Memory B cell (primary cell): ENCODE measurements at regions not wholly inside any gene's neighbourhood (a gene's known extent, or its start where the extent isn't known, plus 50 kb on each side); places are given as distances from the start of the nearest gene placed in this dataset.

Experiments used
- ATAC-seq: fragments of 150-1000 bp; cut with Tn5 transposase; 2 replicates; pipeline ENCODE4 v1.10.0; 2021; ENCODE audit warnings: low read depth, mild to moderate bottlenecking, moderate library complexity
- DNase-seq, 2 donors: peaks; one replicate each; pipeline ENCODE4 v3.0.0; 2022; ENCODE audit warnings: low spot score in 2 of 2
- H3K27ac Mint-ChIP-seq: one replicate; pipeline ENCODE4 v1.8.0; 2022; ENCODE audit warnings: mild to moderate bottlenecking, moderate library complexity, mixed read lengths
- H3K27me3 Mint-ChIP-seq: one replicate; pipeline ENCODE4 v1.8.0; 2022; ENCODE audit warnings: mixed read lengths
- H3K36me3 Mint-ChIP-seq: one replicate; pipeline ENCODE4 v1.8.0; 2022; ENCODE audit warnings: mild to moderate bottlenecking, mixed read lengths
- H3K4me1 Mint-ChIP-seq: one replicate; pipeline ENCODE4 v1.8.0; 2022; ENCODE audit warnings: mixed read lengths
- H3K4me3 Mint-ChIP-seq: one replicate; pipeline ENCODE4 v1.8.0; 2022; ENCODE audit warnings: mild to moderate bottlenecking, moderate library complexity, mixed read lengths
- H3K9me3 Mint-ChIP-seq: one replicate; pipeline ENCODE4 v1.8.0; 2022; ENCODE audit warnings: mixed read lengths

DNA sequence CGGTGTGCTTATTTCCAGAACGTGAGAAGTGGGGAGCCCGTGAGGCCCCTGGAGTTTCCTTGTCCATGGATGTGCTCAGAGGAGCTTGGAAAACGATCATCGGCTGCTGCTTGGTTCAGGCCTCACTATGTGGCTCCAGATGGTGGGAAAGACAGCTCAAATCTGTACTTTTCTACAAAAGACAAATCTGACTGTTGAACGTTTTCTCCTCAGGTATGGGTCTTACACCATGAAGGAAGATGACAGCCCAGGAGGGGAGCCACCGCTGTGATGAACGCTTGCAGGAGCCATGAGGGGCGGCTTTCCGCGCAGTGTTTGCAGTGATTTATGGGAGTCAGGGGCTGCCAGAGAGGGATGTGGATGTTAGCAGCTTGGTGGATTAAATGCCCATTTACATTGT, 109.4 kb upstream of the E2F8 start:
- peaks cover 8% of the 10 kb centered on the region for H3K4me1 Mint-ChIP-seq
- peaks cover 1% of the 10 kb centered on the region for H3K36me3 Mint-ChIP-seq
- peaks cover 27% of the 10 kb centered on the region for H3K27me3 Mint-ChIP-seq
- no peak for DNase-seq
- H3K27ac Mint-ChIP-seq = no peak overlapping the region
- no peaks in the 10 kb centered on the region for H3K9me3 Mint-ChIP-seq
- ATAC-seq = no peak
- H3K4me3 Mint-ChIP-seq = no peak overlapping the region

DNA sequence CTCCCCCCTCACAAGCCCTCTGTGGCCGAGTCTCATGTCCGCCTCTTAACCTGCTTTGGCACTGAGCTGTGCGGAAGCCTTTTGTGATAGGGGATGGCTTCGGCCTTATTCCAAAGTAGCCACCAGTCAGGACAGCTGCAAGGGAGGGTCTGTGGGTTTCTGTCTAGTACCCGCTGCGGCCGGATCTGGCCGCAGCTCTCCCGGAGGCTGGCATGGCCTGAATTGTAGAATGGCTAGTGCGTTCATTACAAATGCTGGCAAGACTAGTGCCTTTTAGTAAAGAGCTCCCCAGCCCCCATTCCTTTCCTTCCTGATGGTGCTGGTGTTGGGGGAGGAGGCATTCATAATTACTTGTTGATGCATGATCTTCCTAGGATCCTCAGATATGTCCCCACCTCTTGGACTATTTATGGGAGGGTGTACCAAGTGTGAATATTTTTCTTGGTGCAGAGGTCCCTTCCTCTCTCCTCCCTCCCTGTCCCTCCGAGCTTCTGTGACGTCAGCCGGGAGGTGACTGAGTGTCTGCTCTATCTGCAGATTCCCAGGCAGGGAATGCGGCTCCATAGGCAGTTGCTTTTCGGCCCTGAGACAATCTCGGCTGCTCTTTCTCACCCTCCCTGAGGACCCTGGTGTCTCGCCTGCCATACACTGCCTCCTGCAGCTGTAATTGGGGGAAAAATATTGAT, 108.7 kb upstream of the E2F8 start:
- H3K9me3 Mint-ChIP-seq = no peaks in the 10 kb centered on the region
- no peak overlapping the region for H3K27ac Mint-ChIP-seq
- H3K27me3 Mint-ChIP-seq = peaks cover 32% of the 10 kb centered on the region
- ATAC-seq (no peak), DNase-seq (no peak)
- peaks cover 8% of the 10 kb centered on the region for H3K4me1 Mint-ChIP-seq
- H3K36me3 Mint-ChIP-seq = peaks cover 1% of the 10 kb centered on the region
- H3K4me3 Mint-ChIP-seq = no peak overlapping the region

DNA sequence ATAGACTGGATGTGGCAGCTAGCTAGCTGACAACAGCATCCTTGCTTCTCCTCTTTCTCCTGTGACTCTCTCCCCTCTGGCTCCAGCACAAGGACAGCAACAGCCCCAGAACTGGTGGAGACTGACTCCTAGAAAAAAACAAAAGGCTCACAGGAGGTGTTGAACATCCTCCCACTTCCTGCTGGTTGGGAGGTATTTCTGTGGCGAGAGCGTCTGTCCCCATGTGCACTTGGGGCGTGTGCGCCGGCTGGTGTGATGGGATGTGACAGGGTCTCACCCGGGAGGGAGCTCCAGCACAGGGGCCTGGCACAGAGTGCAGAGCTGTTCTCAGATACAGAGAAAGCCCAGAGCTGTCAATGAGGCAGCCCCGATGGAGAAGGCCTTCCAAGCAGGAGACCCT, 107.2 kb upstream of the E2F8 start:
- H3K4me3 Mint-ChIP-seq = no peak overlapping the region
- peaks cover 39% of the 10 kb centered on the region for H3K27me3 Mint-ChIP-seq
- DNase-seq (no peak), ATAC-seq (no peak)
- no peaks in the 10 kb centered on the region for H3K9me3 Mint-ChIP-seq
- H3K27ac Mint-ChIP-seq = no peak overlapping the region
- peaks cover 8% of the 10 kb centered on the region for H3K4me1 Mint-ChIP-seq
- H3K36me3 Mint-ChIP-seq = peaks cover 1% of the 10 kb centered on the region

DNA sequence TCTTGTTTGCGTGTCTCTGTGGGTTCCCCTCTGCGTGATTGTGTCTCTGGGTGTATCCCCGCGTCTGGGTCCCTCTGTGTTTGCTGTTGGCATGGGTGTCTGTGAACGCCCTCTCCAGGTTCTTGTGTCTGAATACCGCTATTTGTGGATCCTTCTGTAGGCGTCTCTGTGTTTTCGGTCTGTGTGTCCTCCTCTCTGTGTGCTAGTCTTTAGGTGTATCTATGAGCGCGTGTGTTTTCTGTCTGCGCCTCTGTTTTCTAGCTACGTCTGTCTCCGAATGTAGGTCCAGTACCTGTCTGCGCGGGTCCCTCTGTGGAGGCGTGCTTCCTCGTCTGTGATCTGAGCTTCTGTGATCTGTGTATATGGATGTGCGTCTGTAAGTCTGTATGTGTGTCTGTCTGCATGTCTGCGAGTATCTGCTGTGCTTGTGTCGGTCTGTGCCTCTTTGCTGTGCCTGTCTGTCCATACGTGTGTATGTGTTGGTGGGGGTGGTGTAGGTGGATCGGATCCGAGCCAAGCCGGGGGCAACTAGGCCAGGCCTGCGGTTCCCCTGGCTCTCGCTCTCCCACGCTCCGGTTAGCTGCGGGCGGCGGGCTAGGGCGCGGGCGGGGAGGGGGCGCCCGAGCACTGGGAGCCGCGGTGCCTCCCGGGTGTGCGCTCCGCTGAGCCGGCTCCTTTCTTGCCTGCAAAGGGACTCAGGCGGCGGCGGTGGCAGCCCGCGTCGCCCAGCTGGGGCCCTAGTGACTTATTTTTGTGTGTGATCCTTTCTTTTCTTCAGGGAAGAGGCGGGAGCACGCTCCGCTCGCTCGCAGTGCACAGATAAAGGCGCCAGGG, 105.3 kb upstream of the E2F8 start:
- H3K27me3 Mint-ChIP-seq = peaks cover 39% of the 10 kb centered on the region
- DNase-seq = no peak
- peaks cover 8% of the 10 kb centered on the region for H3K4me1 Mint-ChIP-seq
- H3K9me3 Mint-ChIP-seq = no peaks in the 10 kb centered on the region
- peaks cover 1% of the 10 kb centered on the region for H3K36me3 Mint-ChIP-seq
- peak; percentile 15 for ATAC-seq
- peak overlapping the region; percentile 71 for H3K4me3 Mint-ChIP-seq
- H3K27ac Mint-ChIP-seq = no peak overlapping the region

DNA sequence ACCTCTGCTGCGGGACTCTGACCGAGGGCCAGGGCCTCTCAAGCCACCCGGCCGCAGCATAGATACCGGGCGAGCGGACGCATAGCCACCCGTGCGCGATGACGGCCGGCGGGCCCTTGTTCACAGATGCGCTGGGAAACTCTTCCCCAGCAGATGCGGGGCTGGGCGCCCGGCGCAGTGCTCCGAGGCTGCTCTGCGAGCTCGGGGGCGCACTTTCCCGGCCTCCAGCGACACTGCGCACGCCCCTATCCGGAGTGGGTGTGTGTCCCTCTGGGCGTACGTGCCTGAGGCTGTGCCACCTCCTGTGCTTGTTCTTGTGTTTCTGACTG, 104.7 kb upstream of the E2F8 start:
- Mint-ChIP-seq H3K4me3 (peak overlapping the region; percentile 71), H3K27ac (no peak overlapping the region), H3K27me3 (peaks cover 37% of the 10 kb centered on the region), H3K36me3 (peaks cover 1% of the 10 kb centered on the region), H3K4me1 (peaks cover 8% of the 10 kb centered on the region), H3K9me3 (no peaks in the 10 kb centered on the region)
- peak; percentile 49 for ATAC-seq
- peak in 1 of 2 donors; percentile 11 for DNase-seq

DNA sequence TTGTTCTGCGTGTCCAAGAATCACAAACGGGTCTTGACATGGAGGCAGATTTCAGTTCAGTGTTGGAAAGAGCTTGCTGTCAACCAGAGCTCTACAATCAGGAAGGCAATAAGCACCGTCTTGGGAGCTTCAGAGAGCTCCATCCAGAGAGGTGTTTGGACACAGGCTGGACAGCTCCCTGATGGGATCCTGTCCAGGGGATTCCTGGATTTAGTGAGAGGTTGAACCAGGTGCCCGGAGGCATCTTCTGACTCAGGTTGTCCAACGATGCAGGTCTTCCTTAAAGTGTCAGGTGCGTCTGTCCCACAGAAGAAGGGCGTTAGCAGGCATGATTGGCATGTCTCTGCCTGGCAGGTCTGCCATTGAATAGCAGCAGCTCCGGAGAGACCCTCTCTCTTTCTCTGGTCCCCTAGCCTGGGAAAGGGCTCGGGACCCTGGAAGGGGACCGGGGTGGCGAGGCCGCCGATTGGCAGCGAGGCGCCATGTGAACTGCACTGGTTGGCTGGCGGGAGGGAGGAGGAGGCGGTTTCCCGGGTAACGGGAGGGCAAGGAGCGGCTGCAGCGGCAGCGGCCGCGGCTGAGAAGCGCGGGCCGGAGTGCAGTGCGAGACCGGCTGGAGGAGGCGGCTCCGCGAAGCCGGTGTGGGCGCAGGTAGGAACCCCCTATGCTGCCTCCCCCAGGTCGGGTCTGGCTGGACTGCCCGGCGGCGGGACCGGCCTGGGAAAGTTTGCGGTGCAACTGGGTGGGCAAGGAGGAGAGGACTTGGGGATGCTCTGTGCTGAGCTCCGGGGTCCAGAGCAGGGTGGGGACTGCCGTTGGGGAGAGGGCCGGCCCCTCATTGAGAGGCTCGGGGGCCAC, 104.1 kb upstream of the E2F8 start:
- Mint-ChIP-seq H3K36me3 (peaks cover 1% of the 10 kb centered on the region), H3K27ac (no peak overlapping the region), H3K27me3 (peaks cover 33% of the 10 kb centered on the region), H3K9me3 (no peaks in the 10 kb centered on the region), H3K4me3 (peak overlapping the region; percentile 71), H3K4me1 (peaks cover 8% of the 10 kb centered on the region)
- ATAC-seq (peak; percentile 39), DNase-seq (peak in 1 of 2 donors; percentile 14)

DNA sequence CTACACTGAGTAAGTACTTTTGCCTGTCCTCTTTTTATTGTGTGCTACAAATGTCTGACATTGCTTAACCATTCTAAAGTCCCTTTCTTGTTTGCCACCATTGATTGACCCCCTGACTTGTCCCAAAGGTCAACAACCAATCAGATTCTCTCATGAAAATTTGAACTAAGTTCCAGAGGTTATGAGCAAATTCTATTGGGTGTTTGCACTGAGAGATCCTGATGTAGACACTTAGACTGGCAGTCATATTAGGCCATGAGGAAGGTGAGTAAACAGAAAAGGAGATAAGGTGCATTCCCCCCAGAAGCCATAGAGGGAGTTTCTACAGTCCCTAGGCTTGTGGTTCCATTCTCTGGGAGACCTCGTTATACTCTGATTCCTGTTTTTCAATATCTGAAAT, 101.3 kb upstream of the E2F8 start:
- Mint-ChIP-seq H3K36me3 (peaks cover 1% of the 10 kb centered on the region), H3K4me1 (peaks cover 8% of the 10 kb centered on the region), H3K27ac (no peak overlapping the region), H3K4me3 (no peak overlapping the region), H3K27me3 (peaks cover 25% of the 10 kb centered on the region), H3K9me3 (no peaks in the 10 kb centered on the region)
- ATAC-seq (no peak), DNase-seq (no peak)

DNA sequence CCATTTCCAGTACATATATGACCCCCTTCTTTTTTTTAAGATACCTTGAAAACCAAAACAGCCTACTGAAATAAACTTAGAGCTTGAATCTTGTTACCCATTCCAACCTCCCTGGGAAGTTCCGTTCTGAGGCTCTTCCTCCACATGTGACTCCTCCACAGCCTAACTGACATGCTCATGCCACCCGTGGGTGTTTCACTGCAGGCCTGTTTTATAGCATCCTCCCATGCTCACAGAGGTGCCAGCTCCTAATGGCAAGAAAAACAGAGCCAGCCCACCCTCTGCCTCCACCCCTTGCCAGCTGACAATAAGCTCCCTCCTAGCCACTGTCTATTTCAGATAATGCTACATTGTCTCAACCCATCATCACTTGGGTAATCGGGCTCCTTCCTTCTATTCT, 97.6 kb upstream of the E2F8 start:
- H3K9me3 Mint-ChIP-seq = no peaks in the 10 kb centered on the region
- H3K4me3 Mint-ChIP-seq = no peak overlapping the region
- ATAC-seq (no peak), DNase-seq (no peak)
- H3K27ac Mint-ChIP-seq = no peak overlapping the region
- H3K4me1 Mint-ChIP-seq = no peaks in the 10 kb centered on the region
- H3K27me3 Mint-ChIP-seq = peaks cover 10% of the 10 kb centered on the region
- no peaks in the 10 kb centered on the region for H3K36me3 Mint-ChIP-seq

DNA sequence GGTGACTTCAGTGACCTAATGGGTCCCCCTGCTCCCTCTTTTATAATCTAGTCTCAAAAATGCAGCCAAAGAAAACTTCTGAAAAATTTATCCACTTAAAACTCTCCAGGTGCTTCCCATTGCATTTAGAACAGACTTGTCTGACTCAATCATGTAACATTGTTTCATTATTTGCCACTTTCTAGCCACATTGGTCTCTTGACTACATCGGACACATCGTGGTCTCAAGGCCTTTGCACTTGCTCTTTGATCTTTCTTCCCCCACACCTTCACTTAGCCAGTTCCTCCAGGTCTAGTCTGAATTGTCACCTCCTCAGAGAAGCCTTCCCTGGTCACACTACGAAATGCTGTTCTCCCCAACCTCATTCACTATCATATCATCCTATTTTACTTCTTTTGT, 97.0 kb upstream of the E2F8 start:
- Mint-ChIP-seq H3K4me1 (no peaks in the 10 kb centered on the region), H3K4me3 (no peak overlapping the region), H3K27ac (no peak overlapping the region), H3K9me3 (no peaks in the 10 kb centered on the region), H3K36me3 (no peaks in the 10 kb centered on the region), H3K27me3 (peaks cover 10% of the 10 kb centered on the region)
- ATAC-seq (no peak), DNase-seq (no peak)

DNA sequence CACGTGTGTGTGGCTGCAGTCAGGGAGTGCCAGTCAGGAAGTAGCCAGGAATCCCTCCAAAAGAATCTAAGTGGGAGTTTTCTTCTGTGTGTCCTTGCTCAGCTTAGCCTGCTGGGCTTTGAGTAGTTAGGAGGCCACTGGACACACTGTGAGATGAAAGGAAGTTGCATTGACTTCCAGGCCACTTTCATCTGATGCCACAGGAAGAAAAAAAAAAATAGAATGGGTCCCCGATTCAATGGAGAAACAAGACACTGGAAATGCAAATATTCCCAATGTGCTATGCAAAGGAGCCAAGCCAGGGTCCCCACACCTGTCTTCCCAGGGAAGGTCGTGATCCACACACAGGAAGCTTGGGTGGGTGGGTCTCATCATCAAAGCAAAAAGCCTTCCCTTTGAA, 95.6 kb upstream of the E2F8 start:
- Mint-ChIP-seq H3K27me3 (peaks cover 10% of the 10 kb centered on the region), H3K4me1 (no peaks in the 10 kb centered on the region), H3K4me3 (no peak overlapping the region), H3K27ac (no peak overlapping the region), H3K36me3 (no peaks in the 10 kb centered on the region), H3K9me3 (no peaks in the 10 kb centered on the region)
- no peak for ATAC-seq
- no peak for DNase-seq

DNA sequence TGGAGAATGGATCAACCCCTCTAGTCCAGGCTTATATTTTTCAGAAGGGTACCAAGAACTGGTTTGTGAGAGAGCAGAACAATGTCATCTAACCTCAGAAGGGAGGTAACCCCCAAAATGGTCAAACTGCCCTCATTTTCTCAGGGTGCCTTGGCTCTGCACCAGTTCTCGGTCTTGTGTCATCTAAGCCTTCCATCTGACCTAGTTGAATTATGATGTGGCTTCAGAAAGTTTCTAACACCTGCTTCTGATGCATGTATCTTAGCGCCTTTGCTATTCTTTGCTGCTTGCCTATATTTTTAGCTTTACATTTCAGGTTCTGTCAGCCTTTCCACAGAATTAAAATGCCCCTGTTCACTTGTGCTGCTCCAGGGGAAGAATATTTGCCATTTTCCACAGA, 91.7 kb upstream of the E2F8 start:
- DNase-seq (no peak), ATAC-seq (no peak)
- Mint-ChIP-seq H3K4me3 (no peak overlapping the region), H3K27ac (no peak overlapping the region), H3K9me3 (no peaks in the 10 kb centered on the region), H3K4me1 (peaks cover 3% of the 10 kb centered on the region), H3K27me3 (peaks cover 4% of the 10 kb centered on the region), H3K36me3 (no peaks in the 10 kb centered on the region)

DNA sequence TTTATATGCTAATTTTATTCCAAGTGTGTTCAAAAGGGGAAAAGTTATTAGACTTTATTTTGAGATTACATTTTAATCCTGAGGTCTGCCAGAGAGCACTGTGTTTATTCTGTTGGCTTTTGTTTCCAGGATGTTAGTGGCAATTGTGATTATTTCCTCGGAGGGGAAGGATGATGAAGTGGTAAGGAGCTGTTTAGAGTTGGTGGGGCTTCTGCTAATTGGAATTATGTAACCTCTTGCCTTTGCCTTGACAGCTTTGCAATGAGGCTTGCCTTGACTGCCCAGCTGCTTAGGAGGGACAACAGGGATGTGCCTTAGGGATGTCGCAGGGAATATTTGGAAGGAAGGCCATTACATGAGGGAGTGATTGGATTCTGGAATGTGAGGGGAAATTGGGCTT, 89.7 kb upstream of the E2F8 start:
- ATAC-seq = no peak
- no peak overlapping the region for H3K27ac Mint-ChIP-seq
- H3K9me3 Mint-ChIP-seq = no peaks in the 10 kb centered on the region
- H3K36me3 Mint-ChIP-seq = no peaks in the 10 kb centered on the region
- peaks cover 3% of the 10 kb centered on the region for H3K27me3 Mint-ChIP-seq
- H3K4me1 Mint-ChIP-seq = peaks cover 3% of the 10 kb centered on the region
- H3K4me3 Mint-ChIP-seq = no peak overlapping the region
- DNase-seq = no peak

DNA sequence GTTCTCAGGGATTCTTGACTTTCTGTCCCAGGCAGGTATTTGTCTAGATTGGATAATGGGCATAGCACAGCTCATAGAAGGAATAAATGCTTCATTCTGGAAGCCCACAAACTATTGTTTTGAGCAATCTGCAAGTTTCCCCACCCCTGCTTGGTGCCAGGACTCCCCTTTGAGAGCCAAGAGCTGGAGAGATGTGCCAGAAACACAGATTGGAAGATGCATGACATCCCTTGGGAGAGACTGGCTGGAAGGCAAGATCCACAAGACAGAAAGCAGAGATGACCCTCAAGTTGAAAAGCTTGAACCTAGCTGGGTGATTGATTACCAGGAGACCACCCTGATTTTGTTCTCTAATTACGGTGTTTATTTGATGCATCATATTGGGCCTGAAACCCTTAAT, 89.2 kb upstream of the E2F8 start:
- Mint-ChIP-seq H3K36me3 (no peaks in the 10 kb centered on the region), H3K27ac (no peak overlapping the region), H3K27me3 (peaks cover 3% of the 10 kb centered on the region), H3K4me3 (no peak overlapping the region), H3K4me1 (peaks cover 3% of the 10 kb centered on the region), H3K9me3 (no peaks in the 10 kb centered on the region)
- ATAC-seq = no peak
- DNase-seq = no peak

DNA sequence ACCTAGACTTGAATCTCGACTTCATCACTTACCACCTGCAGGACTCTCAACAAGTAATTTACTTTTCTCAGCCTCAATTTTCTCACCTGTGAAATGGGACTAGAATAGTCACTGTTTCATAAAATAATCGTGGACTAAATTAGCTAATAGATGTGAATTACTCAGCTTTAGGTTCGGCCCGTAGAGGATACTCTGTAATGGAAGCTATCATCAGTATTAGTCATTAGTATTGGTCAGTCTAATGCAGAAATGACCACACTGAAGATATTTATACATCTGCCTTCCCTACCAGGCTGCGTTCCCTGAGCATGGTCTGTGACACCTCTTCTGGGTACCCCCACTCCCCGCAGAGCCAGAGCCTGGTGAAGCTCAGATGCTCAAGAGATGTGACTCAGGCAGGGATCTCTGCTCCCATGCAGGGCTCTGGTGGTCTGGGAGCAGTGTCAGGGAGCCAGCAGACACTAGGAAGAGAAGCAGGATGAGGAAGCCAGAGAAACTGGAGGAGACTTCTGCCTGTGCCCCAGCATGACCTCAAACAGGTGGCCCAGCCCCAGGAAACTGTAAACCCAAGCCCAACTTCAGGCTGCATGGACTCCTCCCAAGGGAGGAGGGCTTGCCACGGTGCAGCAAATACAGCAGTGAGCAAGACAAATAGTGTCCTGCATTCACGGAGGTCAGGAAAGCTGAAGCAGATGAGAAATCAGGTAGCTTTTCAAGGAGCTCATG, 88.0 kb upstream of the E2F8 start:
- Mint-ChIP-seq H3K9me3 (no peaks in the 10 kb centered on the region), H3K27ac (no peak overlapping the region)

More for the DNA sequence above, 88.0 kb upstream of the E2F8 start:
- peaks cover 3% of the 10 kb centered on the region for H3K4me1 Mint-ChIP-seq
- DNase-seq (no peak), ATAC-seq (no peak)
- no peaks in the 10 kb centered on the region for H3K36me3 Mint-ChIP-seq
- peaks cover 3% of the 10 kb centered on the region for H3K27me3 Mint-ChIP-seq
- no peak overlapping the region for H3K4me3 Mint-ChIP-seq
